ENCODE measurements at regions not wholly inside any gene's neighbourhood (a gene's known extent, or its start where the extent isn't known, plus 50 kb on each side); places are given as distances from the start of the nearest gene placed in this dataset.

DNA sequence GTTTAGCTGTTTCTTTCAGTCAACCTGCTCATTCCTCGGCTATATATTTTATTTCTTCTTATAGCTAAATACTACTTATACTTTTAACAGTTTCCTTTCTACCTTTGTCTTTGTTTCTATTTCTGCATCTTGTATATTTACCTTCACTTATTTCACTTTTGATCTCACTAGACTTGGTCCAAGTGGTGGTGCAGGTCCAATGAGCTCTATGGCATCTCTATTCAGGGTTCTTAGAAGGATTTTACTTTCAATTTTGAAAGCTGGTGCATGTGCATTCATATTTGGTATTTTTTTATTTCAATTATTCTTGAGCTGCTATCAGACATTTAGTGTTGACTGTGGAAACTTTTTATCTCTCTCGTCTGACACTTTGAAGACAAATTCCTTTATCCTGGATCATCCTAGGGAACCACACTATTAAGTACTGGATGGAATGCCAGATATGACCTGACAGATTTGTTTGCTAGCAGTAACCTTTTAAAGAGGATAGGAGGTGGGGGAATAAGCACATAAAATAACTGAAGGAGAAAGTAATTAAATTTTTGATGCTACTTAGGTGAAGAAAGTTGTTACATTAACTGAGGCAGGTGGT lies 123.1 kb upstream of the PJA2 start:
- no peak for DNase-seq (ENCODE audit: low spot score)

DNA sequence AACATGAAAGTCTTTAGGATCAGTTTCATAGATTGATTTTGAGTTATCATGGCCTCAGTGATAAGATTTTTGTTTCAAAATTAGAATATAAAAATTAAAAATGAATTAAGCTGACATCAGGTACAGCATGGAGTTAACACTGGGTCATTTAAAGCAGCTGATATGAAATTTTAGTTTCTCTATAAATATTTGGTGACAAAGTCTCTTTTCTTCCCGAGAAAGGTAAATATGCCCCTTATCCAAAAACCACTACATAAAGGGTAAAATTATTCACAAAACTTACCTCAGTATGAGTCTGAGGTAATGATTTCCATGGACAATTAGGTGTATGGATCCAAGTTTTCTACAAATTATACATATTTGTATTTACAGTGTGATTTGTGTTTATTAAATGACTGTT lies 121.5 kb upstream of the PJA2 start:
- no peak for DNase-seq (ENCODE audit: low spot score)

DNA sequence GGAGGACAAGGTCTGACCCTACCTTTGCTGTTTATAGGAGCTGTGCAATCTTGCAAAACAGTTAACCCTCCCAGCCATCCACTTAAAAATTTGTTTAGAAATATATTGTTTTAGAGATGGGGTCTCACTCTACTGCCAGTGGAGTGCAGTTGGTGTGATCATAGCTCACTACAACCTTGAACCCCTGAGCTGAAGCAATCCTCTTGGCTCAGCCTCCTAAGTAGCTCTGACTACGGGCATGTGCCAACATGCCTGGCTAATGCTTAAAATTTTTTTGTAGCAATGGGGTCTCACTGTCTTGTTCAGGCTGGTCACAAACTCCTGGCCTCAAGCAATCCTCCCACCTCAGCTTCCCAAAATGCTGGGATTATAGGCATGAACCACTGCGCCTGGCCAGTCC lies 120.2 kb upstream of the PJA2 start:
- no peak for DNase-seq (ENCODE audit: low spot score)

DNA sequence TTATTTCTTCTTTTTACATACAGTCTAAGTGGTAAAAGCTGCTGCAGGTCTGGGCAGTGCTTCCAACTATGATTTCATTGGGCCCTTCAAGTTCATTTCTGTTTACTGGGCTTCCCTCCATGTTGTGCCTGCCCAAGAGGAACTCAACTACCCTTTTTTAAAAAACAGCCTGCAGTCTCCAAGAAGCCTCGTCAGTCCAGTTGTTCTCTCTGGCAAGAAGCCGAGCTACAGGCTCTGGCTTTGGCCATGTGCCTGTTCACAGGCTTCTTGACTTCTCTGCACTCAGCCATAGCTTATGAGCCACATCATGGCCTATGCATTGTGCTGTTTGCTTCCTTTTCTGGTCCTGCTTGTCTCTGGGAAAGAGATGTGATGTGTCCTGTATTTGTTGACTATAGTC lies 119.7 kb upstream of the PJA2 start:
- no peak for DNase-seq (ENCODE audit: low spot score)

DNA sequence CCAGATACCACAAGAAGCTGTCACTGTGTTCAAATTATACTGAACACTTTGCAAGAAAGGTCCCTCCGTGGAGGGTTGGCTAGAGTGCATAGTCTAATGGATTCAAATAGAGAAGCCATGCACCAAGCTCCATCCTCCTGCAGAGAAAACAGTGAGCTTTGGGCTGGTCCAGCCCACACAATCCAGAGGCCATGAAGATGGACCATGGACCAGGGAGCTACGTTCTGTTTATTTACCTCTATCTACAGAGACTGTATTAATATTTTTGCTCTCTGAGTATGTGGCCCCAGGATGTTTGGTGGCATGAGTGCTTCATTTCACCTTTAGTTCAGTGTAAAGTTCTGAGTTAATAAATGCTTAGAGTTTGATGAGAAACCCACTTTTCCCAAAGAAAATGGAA lies 114.8 kb upstream of the PJA2 start:
- no peak for DNase-seq (ENCODE audit: low spot score)

DNA sequence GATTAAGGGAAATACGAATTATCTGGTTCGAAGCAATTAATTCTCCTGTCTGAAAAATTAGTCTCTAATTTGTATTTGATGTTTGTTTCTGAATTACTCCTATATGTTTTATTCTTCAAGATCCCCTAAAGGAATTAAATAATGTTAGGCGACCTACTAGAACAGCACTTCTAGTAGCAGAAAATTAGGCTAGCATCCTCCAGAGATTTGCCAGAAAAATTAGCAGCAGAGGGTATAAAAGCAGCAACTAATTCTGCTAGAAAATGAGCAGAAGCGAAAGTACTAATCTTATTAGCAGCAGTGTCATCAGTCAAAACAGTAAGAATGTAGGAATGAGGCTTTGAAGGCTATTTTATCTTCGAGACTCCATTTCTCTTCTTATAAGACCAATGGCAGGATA lies 114.3 kb upstream of the PJA2 start:
- no peak for DNase-seq (ENCODE audit: low spot score)

DNA sequence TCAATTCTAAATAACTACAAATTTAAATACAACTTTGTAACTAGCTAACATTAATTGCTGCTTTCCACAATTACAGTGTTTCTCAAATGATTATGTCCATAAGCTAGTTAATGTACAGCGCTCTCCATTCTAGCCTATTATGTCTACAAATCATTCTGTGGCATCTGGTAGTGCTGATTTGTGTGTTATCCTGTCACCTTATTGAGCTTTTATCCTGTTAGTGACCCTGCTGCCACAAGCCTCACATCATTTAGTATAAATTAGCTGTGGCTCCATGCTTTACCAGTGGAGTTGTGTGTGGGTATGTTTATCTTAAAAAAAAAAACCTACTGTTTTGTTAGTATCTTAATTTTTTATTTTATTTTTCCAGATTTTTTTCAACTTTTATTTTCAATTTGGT lies 112.6 kb upstream of the PJA2 start:
- no peak for DNase-seq (ENCODE audit: low spot score)

DNA sequence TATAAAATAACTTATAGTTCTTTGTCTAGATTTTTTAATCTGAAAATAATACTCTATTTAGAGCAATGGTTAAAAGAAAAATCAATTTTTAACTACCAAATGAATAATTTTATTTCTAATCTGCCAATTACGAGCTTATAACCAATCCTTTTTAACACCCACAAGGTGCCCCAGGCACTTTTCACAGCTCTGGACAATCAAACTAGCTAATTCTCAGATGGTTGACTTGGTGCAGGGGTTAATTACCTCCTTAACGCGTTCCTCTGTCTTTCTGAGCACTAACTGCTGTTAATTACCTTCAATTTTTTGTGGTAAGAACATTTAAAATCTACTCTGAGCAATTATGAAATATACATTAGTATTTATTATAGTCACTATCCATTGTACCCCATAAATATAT lies 109.6 kb upstream of the PJA2 start:
- no peak for DNase-seq (ENCODE audit: low spot score)

DNA sequence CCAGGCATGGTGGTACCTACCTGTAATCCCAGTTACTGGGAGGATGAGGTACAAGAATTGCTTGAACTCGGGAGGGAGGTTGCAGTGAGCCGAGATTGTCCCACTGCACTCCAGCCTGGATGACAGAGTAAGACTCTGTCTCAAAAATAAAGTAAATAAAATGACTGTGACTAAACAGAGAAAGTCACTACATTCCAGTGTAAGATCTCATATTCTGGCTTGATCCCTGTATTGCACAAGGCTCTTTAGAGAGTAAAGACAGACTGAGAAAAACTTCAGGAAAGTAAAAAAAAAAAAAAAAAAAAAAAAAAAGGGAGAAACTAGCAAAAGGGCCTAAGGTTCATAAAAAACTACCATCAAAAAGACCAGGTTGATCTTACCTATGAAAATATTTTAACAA lies 106.6 kb upstream of the PJA2 start:
- DNase-seq (ENCODE audit: low spot score) = no peak

DNA sequence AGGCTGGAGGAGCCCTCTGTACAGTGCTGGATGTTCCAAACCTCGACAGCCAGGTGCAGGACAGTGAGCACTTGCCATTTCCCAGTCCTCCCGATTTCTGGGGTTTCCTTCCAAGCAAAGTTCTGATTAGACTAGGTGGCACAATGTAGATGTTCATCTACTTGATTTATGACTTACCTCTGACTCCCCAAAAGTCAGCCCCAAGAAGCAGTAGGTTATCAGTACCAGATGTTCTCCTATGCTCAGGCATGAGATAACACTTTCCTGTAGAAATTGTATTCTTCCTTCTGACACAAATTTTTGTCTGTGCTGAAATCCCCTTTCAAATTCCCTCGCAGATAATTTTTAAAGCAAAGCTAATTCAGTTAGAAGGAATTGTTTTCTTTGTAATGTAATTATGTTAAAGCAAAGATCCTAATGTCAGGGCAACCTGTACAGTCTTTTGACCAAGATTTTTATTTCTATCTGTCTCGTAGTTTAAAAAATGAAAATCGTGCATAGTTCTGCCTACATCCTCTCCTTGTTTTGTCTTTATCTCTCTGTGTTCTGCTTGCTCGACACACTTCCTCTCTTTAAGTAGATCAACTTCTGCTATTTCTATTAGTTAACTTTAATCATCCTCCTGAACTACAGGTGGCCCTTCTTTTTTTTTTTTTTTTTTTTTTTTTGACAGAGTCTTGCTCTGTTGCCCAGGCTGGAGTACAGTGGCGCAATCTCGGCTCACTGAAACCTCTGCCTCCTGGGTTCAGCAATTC lies 102.4 kb upstream of the PJA2 start:
- no peak for DNase-seq (ENCODE audit: low spot score)

DNA sequence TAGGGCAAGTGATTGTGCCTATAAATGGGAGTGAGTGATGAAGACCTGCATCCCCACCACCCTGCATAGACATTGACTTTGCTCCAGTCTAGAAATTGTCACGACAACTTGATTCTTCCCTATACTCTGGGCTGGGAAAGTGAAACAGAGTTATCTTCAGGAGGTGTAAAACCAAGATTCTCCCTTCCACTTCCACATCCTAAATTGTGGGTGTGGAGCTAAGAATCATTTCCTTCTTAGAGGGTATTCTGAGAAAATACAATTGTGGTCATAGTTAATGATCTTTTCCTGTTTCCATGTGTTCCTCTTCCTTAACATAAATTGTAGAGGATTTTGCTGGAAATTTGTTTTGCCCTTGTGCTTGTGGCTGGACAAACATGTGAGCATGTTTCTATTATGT lies 96.8 kb upstream of the PJA2 start:
- no peak for DNase-seq (ENCODE audit: low spot score)

DNA sequence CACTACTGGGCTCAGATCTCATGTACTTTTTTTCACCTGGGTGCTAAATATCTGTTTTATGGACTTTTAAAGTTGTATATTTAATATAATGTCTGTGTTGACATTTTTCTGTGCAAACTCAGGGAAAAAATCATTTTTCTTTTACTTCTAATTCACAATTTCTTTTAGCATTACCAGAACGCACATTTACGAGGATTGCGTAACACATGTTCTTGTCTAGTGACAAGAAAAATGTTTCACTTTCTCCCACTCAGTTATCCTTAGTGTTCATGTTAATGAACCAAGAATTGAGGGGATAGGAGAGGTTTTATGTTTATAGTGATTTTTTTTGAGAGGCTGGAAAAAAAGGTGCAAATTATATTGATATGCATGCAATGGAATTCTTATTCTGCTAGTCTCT lies 86.3 kb upstream of the PJA2 start:
- DNase-seq (ENCODE audit: low spot score) = no peak

DNA sequence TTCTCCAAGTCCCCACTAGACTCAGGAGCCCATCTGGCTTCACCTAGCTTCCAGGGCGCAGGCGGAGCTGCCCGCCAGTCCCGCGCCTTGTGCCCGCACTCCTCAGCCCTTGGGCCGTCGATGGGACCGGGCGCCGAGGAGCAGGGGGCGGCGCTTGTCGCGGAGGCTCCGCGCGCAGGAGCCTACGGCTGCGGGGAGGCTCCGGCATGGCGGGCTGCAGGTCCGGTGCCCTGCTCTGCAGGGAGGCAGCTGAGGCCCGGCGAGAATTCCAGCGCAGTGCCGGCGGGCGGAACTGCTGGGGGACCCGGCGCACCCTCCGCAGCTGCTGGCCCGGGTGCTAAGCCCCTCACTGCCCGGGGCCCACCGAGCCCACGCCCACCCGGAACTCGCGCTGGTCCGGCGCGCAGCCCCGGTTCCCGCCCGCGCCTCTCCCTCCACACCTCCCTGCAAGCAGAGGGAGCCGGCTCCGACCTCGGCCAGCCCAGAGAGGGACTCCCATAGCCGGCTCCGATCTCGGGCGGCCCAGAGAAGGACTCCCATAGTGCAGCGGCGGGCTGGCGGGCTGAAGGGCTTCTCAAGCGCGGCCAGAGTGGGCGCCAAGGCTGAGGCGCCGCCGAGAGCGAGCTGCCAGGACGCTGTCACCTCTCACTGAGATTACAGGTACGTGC lies 78.1 kb upstream of the PJA2 start:
- no peak for DNase-seq (ENCODE audit: low spot score)

DNA sequence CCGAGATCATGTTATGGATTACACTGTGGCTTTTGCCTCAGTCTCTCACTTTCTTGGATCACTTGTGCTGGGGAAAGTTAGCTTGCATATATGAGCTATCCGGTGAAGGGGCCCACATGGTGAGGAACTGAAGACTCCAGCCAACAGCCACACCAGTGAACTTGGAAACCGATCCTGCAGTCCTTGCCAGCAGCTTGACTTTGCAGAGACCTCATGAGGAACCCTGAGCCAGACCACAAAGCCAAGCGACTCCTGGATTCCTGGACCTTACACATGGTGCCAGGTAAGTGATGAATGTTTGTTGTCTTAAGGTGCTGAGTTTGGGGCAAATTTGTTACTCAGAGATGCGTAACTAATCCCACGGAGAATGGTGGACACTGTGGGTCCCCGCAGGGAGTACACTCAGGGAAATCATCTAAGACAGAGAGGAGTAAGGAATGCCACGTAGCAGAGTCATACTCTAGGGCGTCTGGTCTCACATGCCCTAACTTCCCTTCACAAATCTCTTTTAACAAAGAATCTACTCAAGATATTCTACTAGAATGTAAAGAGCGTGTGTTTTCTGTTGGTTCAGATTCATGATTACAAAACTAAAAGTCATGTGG lies 76.5 kb upstream of the PJA2 start:
- no peak for DNase-seq (ENCODE audit: low spot score)

DNA sequence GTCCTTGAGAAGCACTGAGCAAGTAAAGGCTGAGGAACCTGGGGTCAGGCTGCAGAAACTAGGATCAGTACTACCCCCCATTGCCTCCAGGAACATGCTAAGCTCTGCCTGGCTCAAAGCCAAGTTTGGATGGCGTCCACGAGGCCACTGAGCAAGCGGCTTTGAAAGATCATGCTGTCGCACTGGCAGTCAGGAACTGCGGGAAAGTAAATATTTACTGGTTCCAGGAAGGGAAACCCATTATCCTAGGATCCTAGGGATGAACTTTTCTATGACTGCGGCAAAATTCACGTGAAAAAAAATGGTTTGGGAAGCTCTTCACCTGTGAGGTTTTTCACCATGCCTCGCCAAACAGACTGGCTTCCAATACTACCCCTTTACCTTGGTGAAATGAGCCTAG lies 75.3 kb upstream of the PJA2 start:
- no peak for DNase-seq (ENCODE audit: low spot score)

DNA sequence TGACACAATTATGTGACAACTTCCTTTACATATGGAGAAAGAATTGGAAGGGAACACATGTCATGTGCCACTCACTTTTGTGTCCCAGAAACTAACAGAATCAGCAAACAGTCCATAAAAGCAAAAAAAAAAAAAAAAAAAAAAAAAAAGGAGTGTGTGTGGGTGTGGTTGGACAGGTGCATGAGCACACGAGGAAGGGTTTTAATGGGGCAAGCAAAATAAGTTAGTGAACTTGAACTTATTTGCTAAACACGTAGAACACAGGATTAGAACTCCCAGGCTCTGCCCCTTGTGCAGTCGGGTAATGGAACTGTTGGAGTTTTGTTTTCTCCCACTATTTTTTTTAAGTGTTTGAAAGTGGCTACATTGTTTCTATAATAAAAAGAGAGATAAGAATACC lies 74.8 kb upstream of the PJA2 start:
- no peak for DNase-seq (ENCODE audit: low spot score)

DNA sequence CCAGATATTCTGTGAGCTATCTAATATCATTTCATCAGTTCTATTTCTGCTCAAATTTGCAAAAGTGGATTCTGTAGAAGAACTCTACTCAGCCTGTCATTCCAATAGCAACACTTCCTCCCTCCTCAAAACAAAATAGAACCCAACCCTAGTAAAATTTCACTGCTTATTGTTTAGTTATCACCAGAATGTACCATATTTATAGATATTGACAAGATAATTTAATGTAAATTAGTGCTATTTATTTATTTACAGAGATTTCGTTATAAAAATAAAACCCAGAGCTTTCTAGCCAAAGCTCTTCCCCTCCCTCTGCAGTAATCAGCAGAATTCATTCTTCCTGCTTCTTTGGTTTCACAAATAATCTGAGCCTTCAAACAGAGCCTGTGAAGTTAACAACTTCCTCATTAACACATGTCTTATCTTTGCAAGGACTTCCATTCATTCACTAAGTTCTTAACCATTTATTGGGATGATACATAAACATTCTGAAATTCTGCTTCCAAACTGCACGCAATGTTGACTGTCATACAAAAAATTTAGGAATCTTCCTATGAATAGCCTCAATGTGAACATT lies 73.7 kb upstream of the PJA2 start:
- no peak for DNase-seq (ENCODE audit: low spot score)

DNA sequence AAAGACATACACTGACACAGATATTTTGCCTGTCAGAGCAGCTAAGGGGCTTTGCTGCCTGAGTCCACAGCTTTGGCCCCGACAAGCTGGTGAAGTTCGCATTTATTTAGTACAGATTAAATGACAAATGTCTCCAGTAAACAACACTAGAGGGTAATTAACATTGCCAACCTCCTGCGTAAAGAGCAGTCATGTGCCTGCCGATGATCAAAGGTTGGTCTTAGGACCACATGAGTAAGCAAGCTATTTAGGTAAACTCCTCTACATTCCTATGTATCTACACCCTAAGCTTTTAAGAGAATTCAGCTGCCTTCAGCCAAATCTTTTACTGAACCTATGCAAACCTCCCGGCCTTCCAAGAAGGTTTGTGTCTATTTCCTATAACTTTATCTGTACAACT lies 73.0 kb upstream of the PJA2 start:
- no peak for DNase-seq (ENCODE audit: low spot score)

DNA sequence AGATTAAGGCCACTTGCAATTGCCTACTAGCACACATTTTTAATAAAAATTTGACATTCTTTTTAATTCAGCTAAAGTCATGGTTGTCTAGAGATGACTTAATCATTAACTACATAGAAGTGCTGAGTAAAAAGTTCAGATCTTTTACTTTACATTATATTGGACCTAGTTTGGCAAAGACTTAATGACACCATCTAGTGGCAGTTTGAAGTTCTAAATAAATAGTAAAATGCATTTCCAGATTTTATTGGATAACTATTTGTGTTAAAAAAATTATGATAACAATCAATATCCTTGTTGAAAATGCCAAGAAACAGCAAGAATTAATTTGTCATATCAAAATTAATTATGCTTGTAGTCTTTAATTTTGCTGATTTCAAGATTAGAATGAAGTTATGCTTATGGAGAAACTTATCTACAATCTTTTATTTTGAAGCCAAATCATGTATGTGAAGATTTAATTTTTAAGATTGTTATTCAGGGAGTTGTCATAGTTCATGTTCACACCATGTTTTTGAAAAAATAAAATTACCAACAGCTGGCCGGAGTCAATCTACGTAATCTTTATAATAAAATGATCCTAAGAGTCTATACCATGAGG lies 69.6 kb upstream of the PJA2 start:
- no peak for DNase-seq (ENCODE audit: low spot score)

DNA sequence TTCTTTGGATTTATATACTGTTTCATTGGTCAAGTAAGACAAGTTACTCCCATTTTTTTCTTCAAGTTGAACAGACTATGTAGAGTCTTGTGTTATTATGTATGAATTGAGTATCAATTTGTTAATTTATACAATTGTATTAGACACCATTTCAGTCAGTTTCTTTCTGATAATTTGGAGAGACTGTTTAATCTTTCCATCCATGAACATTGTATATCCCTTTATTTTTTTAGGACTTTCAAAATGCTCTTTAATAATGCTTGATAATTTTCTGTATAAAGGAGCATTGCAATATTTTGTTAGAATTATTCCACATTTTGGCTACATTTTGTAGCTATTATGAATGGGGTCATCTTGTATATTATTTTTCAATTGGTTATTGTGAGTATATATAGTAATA lies 69.1 kb upstream of the PJA2 start:
- DNase-seq (ENCODE audit: low spot score) = no peak

DNA sequence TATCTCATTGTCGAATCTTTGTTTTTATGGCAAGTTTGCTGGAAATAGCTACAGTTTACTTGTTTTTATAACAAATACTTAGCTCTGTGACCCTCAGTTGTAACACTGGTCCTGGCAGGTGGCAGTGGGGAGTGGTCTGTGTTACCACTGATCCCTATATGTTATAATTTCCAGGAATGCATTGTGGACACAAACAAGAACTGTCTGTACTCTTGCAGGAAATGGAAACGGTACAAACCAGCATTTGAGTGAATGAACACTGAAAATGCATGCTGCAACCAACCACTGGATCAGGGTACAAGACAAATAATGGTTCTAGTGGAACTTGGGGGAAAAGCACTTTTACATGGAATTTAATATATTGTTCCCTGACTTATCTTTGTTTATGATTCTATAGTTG lies 66.5 kb upstream of the PJA2 start:
- no peak for DNase-seq (ENCODE audit: low spot score)

DNA sequence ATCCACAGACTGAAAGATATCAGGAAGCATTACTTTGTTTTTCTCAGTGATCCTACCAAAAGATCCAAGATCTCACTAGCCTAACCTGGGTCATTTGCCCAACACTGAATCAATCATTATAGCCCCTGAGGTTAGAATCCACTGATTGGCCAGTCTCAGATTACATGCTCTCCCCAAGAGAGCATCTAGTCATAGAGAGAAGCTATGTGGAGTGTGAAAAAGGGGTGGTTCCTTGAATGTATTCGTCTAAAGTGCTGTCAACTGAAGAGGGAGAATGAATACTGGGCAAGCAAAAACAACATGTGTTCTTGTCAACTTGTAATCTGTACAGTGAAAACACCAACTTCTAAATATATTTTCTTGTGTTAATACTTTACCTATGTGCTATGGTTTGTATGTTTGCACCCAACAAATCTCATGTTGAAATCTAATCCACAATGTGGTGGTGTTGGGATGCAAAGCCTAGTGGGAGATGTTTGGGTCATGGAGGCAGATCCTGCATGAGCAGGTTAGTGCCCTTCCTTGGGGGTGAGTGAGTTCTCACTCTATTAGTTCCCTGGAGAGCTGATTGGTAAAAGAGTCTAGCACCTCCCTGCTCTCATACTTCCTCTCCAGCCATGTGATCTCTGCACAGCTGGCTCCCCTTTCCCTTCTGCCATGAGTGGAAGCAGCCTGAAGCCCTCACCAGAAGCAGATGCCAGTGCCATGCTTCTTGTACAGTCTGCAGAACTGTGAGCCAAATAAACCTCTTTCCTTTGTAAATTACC lies 60.3 kb upstream of the PJA2 start:
- no peak for DNase-seq (ENCODE audit: low spot score)

All from CD4-positive, alpha-beta T cell treated with Interleukin-6 at 100 ng/mL for 8 hours (primary cell).